Left ventricle myocardium inferior (tissue), 1 donor: ENCODE measurements at regions not wholly inside any gene's neighbourhood (a gene's known extent, or its start where the extent isn't known, plus 50 kb on each side); places are given as distances from the start of the nearest gene placed in this dataset.

Experiments used
- DNase-seq: peaks from one replicate; pipeline ENCODE4 v3.0.0-alpha.2; 2020
- H3K27ac ChIP-seq: fragments of 200-600 bp; replicated peaks from 2 replicates; pipeline ENCODE4 v1.8.0; 2021
- H3K27me3 ChIP-seq: fragments of 200-600 bp; 2 replicates; pipeline ENCODE4 v1.8.0; 2021; ENCODE audit warnings: low read depth
- H3K36me3 ChIP-seq: fragments of 200-600 bp; 2 replicates; pipeline ENCODE4 v1.8.0; 2021
- H3K4me1 ChIP-seq: fragments of 200-600 bp; 2 replicates; pipeline ENCODE4 v1.8.0; 2021
- H3K4me3 ChIP-seq: fragments of 200-600 bp; 2 replicates; pipeline ENCODE4 v1.8.0; 2021; ENCODE audit warnings: mild to moderate bottlenecking, moderate library complexity
- H3K9me3 ChIP-seq: fragments of 200-600 bp; replicated peaks from 2 replicates; pipeline ENCODE4 v1.8.0; 2021
- intact Hi-C: fragments of 100-400 bp; cut with micrococcal nuclease; formaldehyde crosslinking; loops from one replicate; pipeline ENCODE4 v1.11.0; 2022
- TF ChIP-seq, protein P1 (sequence below): fragments of 200-600 bp; IDR thresholded peaks from 2 replicates; pipeline ENCODE4 v1.8.0; 2021; ENCODE audit warnings: antibody characterized with exemption, mild to moderate bottlenecking, borderline replicate concordance
- donor health status: DM: no; HTN: yes; CAD: no; lungs with severe emphysema.

DNA sequence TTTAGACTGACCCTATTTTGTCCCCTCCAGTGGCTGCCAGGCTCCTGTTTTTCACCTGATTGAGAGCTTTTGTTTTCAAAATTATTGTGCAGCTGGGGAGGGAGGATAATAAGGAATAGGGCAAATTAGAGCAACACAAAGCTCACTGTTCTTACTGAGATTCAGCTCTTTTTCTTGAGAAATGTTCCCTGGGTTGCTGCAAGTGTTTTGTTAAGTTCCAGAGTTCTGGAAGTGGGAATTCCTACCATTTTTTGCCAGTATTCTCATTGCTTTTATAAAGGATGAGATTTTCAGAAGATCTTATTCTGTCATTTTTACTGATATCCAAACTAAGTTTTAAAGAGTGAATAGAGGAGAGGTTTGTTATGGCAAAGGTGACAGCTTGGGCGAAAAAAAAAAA lies 417.7 kb downstream of the SIPA1L2 start:
- TF ChIP-seq, protein P1, sequence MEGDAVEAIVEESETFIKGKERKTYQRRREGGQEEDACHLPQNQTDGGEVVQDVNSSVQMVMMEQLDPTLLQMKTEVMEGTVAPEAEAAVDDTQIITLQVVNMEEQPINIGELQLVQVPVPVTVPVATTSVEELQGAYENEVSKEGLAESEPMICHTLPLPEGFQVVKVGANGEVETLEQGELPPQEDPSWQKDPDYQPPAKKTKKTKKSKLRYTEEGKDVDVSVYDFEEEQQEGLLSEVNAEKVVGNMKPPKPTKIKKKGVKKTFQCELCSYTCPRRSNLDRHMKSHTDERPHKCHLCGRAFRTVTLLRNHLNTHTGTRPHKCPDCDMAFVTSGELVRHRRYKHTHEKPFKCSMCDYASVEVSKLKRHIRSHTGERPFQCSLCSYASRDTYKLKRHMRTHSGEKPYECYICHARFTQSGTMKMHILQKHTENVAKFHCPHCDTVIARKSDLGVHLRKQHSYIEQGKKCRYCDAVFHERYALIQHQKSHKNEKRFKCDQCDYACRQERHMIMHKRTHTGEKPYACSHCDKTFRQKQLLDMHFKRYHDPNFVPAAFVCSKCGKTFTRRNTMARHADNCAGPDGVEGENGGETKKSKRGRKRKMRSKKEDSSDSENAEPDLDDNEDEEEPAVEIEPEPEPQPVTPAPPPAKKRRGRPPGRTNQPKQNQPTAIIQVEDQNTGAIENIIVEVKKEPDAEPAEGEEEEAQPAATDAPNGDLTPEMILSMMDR = no peak
- H3K9me3 ChIP-seq = no peaks in the 10 kb centered on the region
- H3K4me3 ChIP-seq = no peak overlapping the region
- DNase-seq = no peak
- no peak overlapping the region for H3K27ac ChIP-seq
- intact Hi-C loops = no loop called here
- H3K4me1 ChIP-seq = no peaks in the 10 kb centered on the region
- no peaks in the 10 kb centered on the region for H3K36me3 ChIP-seq
- H3K27me3 ChIP-seq = no peaks in the 10 kb centered on the region

GRCh38 chr1:232211149-232211548 lies 418.8 kb downstream of the SIPA1L2 start:
- intact Hi-C loops = no loop called here
- DNase-seq = no peak

GRCh38 chr1:232209357-232209756 lies 420.6 kb downstream of the SIPA1L2 start:
- no peaks in the 10 kb centered on the region for H3K36me3 ChIP-seq
- no peak for DNase-seq
- TF ChIP-seq, protein P1 = no peak
- intact Hi-C loops = no loop called here
- H3K27ac ChIP-seq = no peak overlapping the region
- no peaks in the 10 kb centered on the region for H3K4me1 ChIP-seq
- no peak overlapping the region for H3K4me3 ChIP-seq
- H3K27me3 ChIP-seq = no peaks in the 10 kb centered on the region
- no peaks in the 10 kb centered on the region for H3K9me3 ChIP-seq

More at GRCh38 chr1:232211149-232211548, 418.8 kb downstream of the SIPA1L2 start:
- Histone ChIP-seq H3K9me3 (no peaks in the 10 kb centered on the region), H3K4me1 (no peaks in the 10 kb centered on the region), H3K4me3 (no peak overlapping the region), H3K27ac (no peak overlapping the region), H3K36me3 (no peaks in the 10 kb centered on the region), H3K27me3 (no peaks in the 10 kb centered on the region)
- TF ChIP-seq, protein P1 = peak; percentile 22

- no peak overlapping the region for H3K4me3 ChIP-seq
- no peaks in the 10 kb centered on the region for H3K36me3 ChIP-seq
- TF ChIP-seq, protein P1 = no peak
- peaks cover 17% of the 10 kb centered on the region for H3K9me3 ChIP-seq
- no peaks in the 10 kb centered on the region for H3K4me1 ChIP-seq
- no peak for DNase-seq
- intact Hi-C loops = no loop called here
- no peaks in the 10 kb centered on the region for H3K27me3 ChIP-seq
- no peak overlapping the region for H3K27ac ChIP-seq
Measured at GRCh38 chr1:232207073-232207866, 422.7 kb downstream of the SIPA1L2 start.

- peaks cover 39% of the 10 kb centered on the region for H3K9me3 ChIP-seq
- H3K27me3 ChIP-seq = no peaks in the 10 kb centered on the region
- no peak for DNase-seq
- H3K4me3 ChIP-seq = no peak overlapping the region
- intact Hi-C loops = no loop called here
- no peak overlapping the region for H3K27ac ChIP-seq
- TF ChIP-seq, protein P1 = no peak
- no peaks in the 10 kb centered on the region for H3K36me3 ChIP-seq
- H3K4me1 ChIP-seq = no peaks in the 10 kb centered on the region
Measured at GRCh38 chr1:232204269-232204668, 425.7 kb downstream of the SIPA1L2 start.
